NCI-H1694 (cell line): ENCODE measurements at regions not wholly inside any gene's neighbourhood (a gene's known extent, or its start where the extent isn't known, plus 50 kb on each side); places are given as distances from the start of the nearest gene placed in this dataset.

Source experiments
- DNase-seq: peaks from one replicate; lab custom pipeline; 2025; lab: John Stamatoyannopoulos, UW

DNA sequence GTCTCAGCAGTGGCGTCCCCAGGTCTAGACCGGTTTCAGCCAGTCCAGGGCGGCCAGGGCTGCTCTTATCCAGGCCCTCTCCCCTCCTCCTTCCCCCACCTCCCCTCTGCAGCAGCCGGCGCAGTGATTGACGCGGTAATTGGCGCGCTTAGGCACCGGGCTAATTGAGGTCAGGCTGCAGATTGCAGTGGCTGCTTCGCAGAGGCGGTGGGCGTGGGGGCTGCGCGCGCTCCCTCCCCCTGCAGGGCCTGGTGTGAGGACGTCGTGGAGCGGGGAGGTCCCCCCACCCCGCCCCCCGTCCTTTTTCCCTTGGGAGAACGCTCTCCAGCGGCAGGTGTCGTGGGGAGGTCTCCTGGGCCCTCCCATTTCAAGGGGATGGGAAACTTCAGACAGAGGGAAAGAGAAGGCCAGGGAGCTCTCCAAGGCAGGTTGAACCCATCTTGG lies 70.4 kb upstream of the BLCAP start:
- DNase-seq = peak; percentile 83

- no peak for DNase-seq
Observed at GRCh38 chr20:37596890-37597536, 69.3 kb upstream of the BLCAP start.

GRCh38 chr20:37596168-37596567 lies 68.5 kb upstream of the BLCAP start:
- no peak for DNase-seq

DNA sequence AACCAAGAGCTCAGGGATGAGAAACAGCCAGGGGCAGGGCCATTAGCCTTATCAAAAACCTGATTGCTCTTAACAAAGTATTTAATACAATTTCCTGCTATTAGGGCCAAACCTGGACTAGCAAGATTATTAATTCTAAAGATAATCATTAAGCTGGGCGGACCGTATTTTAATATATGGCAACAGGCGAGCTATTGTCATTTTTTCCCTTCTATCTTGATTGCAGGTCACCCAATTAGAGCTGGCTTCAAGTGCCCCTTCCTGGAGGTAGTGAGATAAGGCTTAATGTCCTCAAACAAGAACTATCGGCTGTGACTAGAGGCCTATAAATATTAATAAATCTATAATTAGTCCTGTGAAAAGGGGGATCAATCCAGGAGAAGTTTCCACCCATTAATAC lies 66.0 kb upstream of the BLCAP start:
- no peak for DNase-seq

GRCh38 chr20:37590938-37591490 lies 63.3 kb upstream of the BLCAP start:
- no peak for DNase-seq

- no peak for DNase-seq
Observed at GRCh38 chr20:37586078-37586477, 58.4 kb upstream of the BLCAP start.

DNA sequence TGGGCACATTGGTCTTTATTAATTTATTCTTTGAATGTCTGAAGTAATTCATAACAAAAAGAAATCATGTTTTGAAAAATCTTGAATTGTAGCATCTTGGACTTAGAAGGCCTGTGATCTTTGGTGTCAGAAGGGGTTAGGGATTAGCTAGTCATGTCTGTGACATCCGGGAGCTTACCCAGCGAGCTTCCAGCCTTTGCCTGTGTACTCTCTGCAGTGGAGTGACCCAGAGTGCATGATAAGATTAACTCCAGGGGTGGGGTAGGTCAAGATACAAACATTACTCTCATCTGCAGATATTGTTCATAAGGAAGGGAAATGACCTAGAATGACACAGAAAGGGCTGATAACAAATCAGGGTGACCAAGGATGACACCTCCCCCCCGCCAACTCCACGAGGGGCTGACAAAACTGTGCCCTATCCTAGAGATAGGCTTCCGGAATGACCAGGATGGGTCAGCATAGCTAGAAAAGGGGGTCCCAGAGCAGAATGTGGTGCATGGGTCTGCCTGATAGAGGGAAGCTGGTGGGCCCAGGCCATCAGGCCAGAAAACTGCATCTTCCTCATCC lies 56.6 kb upstream of the BLCAP start:
- DNase-seq = no peak

GRCh38 chr20:37581246-37581645 lies 53.6 kb upstream of the BLCAP start:
- DNase-seq = no peak

GRCh38 chr20:37580069-37580468 lies 52.4 kb upstream of the BLCAP start:
- DNase-seq = no peak

DNA sequence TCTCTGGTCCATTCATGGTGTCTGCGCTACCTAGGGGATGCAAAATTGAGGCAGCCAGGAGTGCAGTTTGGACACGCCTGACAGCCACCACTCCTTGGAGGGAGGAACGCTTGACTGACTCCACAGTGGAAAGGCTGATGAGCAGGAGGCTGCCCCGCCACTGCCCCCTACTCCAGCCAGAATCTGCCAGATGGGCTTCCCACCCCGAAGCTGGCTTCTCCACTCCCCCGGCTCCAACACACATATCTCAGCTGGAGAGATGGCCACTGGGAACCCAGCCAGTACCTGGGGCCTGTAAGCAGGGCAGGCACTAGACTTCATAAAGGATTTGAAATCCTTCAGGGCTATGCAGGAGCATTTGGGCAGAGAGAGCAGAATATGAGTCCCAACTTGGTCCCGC lies 51.4 kb upstream of the BLCAP start:
- no peak for DNase-seq

- DNase-seq = no peak
Observed at GRCh38 chr20:37577981-37578380, 50.3 kb upstream of the BLCAP start.
